GM21723 (cell line): ENCODE measurements at regions not wholly inside any gene's neighbourhood (a gene's known extent, or its start where the extent isn't known, plus 50 kb on each side); places are given as distances from the start of the nearest gene placed in this dataset.

Source experiments
- ATAC-seq: cut with Tn5 transposase; IDR thresholded peaks from one replicate; pipeline ENCODE4 v1.9.1; 2021; ENCODE audit warnings: mild to moderate bottlenecking, moderate library complexity; ENCODE audit not compliant: unreplicated experiment

GRCh38 chr6:100138346-100139022 lies 144.5 kb upstream of the MCHR2 start:
- no peak for ATAC-seq

GRCh38 chr6:100137759-100138158 lies 143.7 kb upstream of the MCHR2 start:
- no peak for ATAC-seq

GRCh38 chr6:100136590-100136989 lies 142.6 kb upstream of the MCHR2 start:
- ATAC-seq: no peak

- ATAC-seq: no peak
These were observed 142.0 kb upstream of the MCHR2 start for GRCh38 chr6:100135977-100136376.

GRCh38 chr6:100134703-100135102 lies 140.7 kb upstream of the MCHR2 start:
- ATAC-seq: no peak

GRCh38 chr6:100134297-100134696 lies 140.3 kb upstream of the MCHR2 start:
- ATAC-seq: no peak

- no peak for ATAC-seq
These were observed 138.0 kb upstream of the MCHR2 start for GRCh38 chr6:100132005-100132404.

GRCh38 chr6:100130630-100131029 lies 136.6 kb upstream of the MCHR2 start:
- no peak for ATAC-seq

GRCh38 chr6:100126790-100127484 lies 132.9 kb upstream of the MCHR2 start:
- no peak for ATAC-seq

GRCh38 chr6:100121854-100122609 lies 128.0 kb upstream of the MCHR2 start:
- no peak for ATAC-seq

- no peak for ATAC-seq
These were observed 125.2 kb upstream of the MCHR2 start for GRCh38 chr6:100119261-100119660.

- ATAC-seq: no peak
These were observed 124.3 kb upstream of the MCHR2 start for GRCh38 chr6:100118301-100118700.

GRCh38 chr6:100117680-100118079 lies 123.7 kb upstream of the MCHR2 start:
- no peak for ATAC-seq

- ATAC-seq: peak; percentile 67
These were observed 122.6 kb upstream of the MCHR2 start for GRCh38 chr6:100116411-100117194.

- no peak for ATAC-seq
These were observed 121.5 kb upstream of the MCHR2 start for GRCh38 chr6:100115407-100116101.

GRCh38 chr6:100112855-100113508 lies 119.0 kb upstream of the MCHR2 start:
- no peak for ATAC-seq

GRCh38 chr6:100105919-100106529 lies 112.0 kb upstream of the MCHR2 start:
- ATAC-seq: no peak

- peak; percentile 46 for ATAC-seq
These were observed 111.1 kb upstream of the MCHR2 start for GRCh38 chr6:100105138-100105537.

- no peak for ATAC-seq
These were observed 109.9 kb upstream of the MCHR2 start for GRCh38 chr6:100103931-100104330.

- no peak for ATAC-seq
These were observed 109.2 kb upstream of the MCHR2 start for GRCh38 chr6:100103194-100103593.
